ENCODE measurements at regions not wholly inside any gene's neighbourhood (a gene's known extent, or its start where the extent isn't known, plus 50 kb on each side); places are given as distances from the start of the nearest gene placed in this dataset.

DNA sequence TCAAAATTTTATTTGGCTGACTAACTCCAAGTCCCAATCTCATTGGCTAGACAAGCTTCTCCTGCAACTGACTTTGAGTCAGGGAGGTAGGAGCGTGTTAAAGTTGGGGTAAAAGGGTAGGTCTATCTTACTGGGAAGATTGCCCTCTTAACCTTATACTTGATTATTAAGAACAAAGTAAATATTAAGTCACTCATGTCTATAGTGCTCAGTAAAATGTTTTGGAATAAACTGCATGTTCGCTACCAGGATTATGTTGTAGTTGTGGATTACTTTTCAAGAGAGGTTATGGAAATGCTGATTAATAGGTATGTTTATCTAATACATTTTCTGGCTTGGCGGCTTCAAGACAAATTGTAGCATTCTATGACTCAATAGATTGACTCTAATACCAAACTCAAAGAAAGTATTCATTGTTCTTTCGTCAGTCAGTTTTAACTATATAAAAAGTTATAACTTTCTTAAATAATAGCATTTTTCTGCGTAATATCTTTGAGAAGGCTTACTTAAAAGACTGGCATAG lies 539.1 kb downstream of the PSAT1 start:
- no peak for DNase-seq (ENCODE audit: insufficient read length, low spot score)
- FAIRE-seq: no peak

DNA sequence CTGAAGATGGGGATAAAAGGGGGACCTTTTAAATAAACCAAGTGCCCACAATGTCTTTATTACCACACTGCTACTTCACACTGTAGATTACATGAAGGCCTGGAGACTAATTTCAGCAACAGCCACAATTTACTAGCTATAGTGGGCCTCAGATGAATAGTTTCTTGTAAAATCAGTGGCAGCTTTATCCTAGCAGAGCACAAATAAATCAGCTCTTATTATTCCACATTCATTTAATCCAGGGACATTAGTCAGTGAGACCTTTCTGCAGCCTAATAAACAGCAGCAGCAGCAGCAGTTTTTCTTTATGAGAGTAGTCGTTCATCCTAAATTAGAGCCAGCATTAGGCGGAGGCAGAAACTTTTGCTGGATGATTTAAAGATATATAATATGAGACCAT lies 542.3 kb downstream of the PSAT1 start:
- FAIRE-seq: no peak
- no peak for DNase-seq (ENCODE audit: insufficient read length, low spot score)

DNA sequence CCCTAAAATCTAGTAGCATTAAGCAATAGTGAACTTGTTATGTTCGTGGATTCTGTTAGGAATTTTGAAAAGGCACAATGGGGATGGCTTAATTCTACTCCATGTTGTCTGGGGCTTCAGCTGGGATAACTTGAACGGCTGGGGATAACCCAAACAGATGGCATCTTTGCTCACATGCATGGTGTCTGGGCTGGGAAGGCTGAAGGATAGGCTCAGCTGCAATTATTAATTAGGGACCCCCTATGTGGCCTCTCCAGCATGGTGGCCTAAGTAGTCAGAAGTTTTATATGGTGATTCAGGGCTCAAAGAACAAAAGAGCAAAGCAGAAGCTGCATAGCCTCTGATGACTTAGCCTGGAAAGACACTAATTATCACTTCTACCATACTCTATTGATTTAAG lies 551.1 kb downstream of the PSAT1 start:
- FAIRE-seq (no peak), DNase-seq (ENCODE audit: insufficient read length, low spot score) (no peak)

DNA sequence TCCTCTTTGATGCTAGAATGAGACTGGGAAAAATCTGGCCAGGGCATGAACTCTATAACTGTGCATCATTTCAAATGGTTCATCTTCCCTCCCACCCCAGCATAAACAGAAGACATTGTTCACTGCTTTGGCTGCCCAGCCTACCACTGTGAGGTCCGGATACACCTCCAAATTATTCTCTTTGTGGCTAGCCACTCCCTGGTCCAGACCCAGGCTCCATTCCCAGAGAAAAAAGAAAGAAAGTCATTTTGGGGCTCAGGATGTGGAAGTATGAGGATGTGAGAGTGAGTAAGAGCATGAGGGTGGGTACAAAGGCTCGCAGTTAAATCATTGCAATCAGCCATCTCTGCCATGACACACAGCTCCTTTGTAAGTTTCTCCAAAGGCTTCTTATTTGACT lies 559.2 kb downstream of the PSAT1 start:
- FAIRE-seq (no peak), DNase-seq (ENCODE audit: insufficient read length, low spot score) (no peak)

DNA sequence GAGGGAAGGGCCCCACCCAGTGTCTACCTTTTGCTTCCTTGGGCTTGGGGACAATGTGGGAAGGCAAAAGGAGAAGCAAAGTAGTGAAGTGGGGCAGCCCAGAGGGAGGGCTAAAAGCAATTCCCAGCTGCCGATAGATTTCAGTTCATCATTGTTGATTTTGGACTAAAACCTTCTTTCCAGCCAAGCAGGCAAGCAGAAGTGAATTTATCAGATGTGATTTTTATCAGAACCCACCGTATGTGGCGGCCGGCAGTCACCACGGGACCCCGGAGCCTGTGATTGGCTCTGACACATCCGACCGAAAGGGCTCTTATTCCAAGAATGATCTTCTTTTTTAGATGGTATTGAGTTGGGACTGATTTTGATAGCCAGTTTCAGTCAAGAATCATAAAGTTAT lies 559.9 kb downstream of the PSAT1 start:
- FAIRE-seq (no peak), DNase-seq (ENCODE audit: insufficient read length, low spot score) (no peak)

DNA sequence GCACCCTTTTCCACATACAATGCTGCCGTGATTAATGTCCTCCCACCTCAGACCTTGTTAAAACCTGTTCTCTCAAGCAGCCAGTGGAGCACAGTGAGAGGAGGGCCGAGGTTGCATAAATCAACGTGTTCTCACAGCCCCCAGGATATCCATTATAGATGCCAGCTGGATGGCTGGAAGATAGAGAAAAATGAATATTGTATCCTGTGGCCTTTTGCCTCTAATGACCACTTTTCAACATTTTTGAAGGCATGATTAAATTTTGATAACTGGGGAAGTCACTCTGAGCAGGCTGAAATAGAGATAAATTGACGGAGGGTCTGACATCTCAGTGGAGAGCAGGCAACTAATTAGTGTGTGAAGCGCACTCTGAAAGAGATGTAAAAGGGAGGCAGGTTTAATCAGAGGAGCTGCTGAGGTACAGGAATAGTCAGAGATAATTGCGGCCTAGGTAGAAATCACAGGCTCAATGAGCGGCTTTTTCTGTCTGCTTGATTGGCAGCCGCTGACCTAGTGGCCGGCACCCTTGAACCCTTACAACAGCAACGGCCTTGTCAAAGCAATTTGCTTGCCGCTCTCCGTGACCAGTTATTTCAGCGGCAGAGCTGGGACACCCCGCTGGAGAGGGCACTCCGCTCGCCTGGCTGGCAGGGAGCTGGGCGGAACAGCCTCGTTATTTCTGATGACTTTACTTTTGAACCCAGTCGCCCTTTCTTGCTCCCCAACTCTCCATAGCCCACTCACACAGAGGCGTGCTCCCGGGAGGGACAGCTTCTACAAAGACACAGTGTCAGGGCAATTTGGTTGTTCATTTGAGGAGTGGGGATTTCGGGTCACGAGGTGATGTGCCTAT lies 560.7 kb downstream of the PSAT1 start:
- DNase-seq (ENCODE audit: insufficient read length, low spot score) (no peak), FAIRE-seq (no peak)

DNA sequence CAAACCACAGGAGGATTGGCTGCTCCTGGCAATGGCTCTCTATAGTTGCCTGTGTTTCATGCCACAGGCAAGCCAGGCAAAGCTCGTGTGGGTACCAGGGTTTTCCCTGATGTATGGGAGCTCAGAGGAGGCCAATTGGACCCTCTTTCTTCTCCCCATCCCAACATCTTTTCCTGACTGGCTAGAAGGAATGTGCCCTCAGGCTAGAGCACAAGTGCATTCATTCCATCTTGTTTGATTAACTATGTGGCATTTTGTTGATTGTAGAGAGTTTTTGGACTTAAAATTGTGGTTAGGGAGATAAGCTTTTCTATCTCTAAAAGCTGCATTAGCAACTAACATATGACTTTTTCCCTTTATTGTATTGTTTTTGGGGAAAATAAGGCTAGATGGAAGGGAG lies 561.3 kb downstream of the PSAT1 start:
- DNase-seq (ENCODE audit: insufficient read length, low spot score) (no peak), FAIRE-seq (no peak)

DNA sequence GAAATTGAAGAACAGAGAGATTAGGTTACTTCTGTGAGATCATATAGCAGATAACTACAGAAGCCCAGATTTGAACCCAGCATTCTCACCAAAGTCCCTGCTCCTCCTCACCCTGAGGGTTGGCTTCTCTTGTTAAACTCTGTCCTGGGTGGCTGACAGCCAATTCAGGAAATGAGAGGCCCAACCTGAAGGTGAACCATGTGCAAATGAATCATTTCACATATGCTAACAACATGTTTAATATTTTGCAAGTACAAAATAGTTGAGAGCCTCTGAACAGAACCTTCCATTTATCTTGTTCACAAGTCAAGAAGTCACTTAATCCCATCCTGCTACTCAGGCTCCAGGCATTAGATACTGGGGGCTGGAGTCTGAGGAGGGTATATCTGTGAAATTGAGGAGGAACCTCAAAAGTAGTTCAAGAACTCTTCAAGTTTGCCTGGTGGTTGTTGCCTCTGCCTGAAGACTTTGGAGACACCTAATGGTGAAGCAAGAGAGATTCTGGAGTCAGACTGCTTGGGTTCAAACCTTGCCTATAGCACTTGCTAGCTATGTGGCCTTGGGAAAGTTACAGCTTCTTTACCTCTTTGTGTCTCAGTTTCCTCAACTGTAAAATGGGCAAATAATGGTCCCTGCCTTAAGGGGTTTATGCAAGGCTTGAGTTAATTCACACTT lies 564.0 kb downstream of the PSAT1 start:
- FAIRE-seq (no peak), DNase-seq (ENCODE audit: insufficient read length, low spot score) (no peak)

DNA sequence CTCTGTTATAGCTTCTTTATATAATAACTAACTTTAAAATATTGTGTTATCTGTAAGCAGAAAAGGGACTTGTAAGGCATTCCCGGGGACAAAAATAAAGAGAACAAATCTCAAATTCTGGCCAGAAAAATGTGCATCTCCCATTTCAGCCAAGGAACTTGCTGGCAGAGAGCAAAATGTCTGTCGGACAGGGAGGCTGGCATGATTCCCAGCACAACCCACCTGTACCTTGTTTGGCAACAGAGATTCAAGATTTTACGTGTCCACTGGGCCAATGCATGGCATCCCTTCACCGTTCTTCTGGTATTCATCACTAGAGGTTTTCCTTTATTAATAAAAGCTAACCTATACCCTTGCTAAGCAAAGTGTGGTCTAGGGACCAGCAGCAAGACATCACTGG lies 566.6 kb downstream of the PSAT1 start:
- DNase-seq (ENCODE audit: insufficient read length, low spot score) (no peak), FAIRE-seq (no peak)

DNA sequence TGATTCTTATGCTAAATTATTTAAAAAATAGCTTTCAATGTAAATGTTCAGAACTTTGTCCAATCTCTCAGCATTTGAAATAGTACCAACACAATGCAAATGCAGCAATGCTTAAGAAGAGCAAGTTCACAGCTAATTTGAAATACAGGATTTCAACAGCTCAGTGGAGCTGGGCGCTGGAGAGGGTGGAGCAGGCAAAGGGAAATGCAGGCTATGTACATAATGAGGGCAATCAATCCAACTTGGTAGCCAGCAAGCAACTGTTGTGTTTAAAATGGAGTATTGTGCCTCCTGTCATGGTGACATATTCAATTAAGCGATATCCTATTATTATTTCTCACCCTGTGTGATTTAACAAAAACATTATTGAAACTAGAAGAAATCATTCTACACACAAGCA lies 568.8 kb downstream of the PSAT1 start:
- FAIRE-seq: no peak
- DNase-seq (ENCODE audit: insufficient read length, low spot score): no peak

DNA sequence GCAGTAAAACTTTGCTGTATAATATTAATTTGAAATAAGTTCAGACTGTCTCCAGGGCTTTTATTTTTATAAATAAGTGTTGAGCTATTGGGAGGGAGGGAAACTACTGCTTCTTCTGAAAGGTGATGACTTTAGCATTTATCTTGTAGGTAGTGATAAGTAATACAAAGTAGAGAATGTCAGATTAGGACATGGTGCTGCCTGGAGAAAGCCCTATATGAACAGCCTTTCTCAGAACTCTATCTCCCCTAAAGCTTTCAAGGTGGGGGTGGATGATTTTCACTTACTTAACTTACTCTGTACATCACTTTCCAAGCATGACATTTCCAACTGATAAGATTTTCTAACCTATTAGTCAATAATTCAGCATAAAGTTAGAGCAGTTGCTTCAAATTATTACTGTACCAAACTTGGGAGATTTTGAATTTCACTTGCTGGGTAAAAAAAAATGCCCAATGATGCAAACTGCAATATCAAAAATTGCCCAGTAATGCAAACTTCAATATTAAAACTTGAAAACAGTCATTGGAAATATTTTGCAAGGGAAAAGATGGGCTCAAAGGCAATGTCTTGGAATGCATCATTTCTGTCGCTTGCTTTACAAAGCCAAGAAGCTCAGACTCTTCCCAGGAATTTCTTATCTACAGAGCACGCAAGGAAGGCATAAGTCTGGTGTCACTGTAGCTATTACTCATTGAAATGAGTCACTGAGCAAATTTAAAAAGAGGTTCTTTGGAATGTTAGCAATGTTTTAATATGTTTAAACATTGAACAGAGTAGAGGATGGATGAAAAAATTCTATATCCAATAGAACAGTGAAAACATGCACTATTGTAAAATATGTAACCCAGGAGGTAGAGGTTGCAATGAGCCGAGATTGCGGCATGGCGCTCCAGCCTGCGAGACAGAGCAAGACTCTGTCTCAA lies 569.5 kb downstream of the PSAT1 start:
- FAIRE-seq (no peak), DNase-seq (ENCODE audit: insufficient read length, low spot score) (no peak)

DNA sequence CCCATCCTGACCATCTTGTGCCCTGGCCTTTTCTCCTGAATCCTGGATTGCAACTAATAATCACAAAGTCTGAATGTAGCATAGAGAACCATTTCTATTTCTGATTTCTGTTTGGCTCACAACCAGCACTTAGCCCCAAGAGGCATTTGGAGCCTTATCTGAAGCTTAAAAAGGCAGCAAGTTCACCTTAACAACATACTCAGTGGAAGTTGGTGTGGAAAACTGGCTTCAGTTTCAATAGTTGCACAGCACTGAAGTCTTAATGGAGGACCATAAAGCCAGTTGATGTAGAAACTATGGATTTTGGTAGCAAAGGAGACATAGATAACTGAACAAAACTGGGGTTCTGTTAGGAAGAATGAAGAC lies 574.1 kb downstream of the PSAT1 start:
- FAIRE-seq: no peak
- DNase-seq (ENCODE audit: insufficient read length, low spot score): no peak

DNA sequence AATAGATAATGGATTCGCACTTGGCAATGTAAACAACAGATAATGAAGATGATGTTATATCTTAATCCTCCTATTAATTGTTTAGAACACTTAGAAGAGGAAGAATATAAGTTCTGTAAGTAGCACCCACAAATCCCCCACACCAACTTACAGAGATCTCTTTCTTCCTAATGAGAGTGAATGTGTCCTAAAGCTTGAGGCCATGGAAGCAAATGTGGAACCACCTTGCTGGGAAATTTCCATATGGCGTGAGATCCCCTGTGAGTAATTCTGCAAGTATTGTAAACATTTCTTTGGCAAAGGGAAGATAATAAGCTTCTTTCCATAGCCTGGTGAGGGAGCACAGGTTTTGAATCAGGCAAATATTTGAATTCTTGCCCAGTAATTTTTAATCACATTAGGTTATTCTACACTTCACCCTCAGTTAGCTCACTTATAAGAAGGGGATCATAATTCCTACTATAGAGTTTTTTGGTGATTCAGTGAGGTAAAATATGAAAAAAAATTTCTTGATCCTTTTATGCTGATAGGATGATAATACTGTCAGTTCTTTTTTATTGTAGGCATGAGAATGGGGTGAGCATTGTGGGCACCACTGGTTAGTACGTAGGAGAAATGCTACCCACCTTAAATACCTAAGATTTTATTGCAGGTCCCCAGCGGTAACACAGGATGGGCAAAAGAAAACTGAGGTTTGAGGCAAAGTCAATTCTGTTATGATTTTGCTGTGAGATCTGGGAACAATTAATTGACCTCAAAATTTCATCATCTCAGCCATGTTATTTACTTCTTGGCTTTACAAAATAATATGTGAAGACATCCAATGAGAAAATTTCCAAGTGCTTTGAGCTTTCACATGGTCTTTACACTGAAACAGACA lies 574.8 kb downstream of the PSAT1 start:
- no peak for DNase-seq (ENCODE audit: insufficient read length, low spot score)
- FAIRE-seq: no peak

DNA sequence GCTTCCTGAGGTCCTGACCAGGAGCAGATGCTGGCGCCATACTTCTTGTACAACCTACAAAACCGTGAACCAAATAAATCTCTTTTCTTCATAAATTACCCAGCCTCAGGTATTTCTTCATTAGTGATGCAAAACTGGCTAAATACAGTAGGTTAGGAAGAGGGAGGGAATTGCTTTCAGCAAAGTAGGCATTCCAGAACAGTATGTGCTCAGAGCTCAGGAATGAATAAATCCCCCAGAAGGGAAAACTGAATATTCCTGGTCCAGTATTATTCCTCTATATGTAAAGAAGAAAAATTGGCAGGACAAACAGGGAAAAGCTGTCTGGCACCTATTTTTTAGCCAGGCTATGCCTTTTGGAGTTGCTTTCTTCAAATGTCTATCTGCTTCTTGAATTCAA lies 577.1 kb downstream of the PSAT1 start:
- FAIRE-seq: no peak
- no peak for DNase-seq (ENCODE audit: insufficient read length, low spot score)

DNA sequence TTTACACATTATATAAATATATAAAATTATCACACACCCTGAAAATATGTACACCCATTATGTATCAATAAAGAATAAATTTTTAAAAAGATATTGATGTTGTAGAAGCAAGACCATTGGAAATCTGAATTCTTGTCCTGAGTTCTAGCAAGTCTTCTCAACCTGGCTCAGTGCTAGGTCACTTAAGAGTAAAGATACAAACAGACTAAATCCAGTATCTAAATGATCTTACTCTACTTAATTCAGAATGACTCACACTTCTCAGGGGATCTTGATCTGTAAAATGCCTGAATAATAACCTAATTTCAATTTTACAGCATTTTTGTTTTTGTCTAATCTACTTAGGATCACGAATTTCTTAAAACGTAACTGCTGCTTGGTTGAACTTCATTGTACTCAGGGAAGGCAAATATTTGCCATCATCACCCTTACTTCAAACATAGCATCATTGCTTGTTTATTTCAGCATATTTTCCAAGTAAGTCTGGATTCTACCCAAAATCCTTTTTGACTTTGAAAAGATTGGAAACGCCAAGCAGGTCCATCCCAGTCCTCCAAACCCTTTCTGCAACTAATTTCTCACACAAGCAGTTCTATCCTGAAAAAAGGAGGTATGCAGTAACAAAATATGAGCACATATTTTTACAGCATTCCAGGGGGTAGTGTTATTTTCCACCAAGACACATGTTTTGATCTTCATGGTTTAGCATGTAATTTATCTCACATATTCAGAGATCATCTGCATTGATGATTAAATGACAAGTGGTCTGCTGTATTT lies 582.6 kb downstream of the PSAT1 start:
- DNase-seq (ENCODE audit: insufficient read length, low spot score): no peak
- no peak for FAIRE-seq

DNA sequence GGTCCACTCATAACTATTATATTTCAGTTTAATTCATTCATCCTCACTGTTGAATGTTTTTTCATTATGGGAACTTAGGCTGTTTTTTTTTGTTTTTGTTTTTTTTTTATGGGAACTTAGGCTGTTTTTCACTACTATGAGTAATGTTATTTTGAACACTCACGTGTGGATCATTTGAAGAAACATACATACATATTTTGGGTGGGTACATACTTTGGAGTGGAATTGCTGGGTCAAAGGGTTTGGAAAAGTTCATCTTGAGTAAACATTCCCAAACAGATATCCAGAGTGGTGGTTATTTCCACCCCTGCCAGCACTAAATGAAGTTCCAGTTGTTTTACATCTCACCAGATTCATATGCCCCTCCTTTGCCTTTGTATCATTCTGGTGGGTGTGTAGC lies 584.4 kb downstream of the PSAT1 start:
- DNase-seq (ENCODE audit: insufficient read length, low spot score) (no peak), FAIRE-seq (no peak)

DNA sequence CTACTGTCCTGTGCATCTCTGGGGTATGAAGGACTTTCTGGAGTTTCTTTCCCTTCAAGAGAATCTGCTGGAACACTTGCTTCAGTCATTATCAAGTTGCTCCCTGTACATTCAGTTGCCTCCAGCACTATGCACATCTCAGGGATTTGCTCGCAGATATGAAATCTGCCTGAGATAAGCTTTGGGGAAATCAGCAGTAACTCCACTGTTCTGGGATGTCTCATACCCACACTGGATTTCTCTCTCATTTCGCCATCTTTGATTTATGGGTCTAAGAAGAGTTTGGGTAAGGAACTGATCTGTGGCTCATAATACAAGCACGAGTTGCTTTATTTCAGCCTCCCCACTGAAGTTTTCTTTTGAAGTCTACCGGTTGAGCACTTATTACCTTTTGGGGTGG lies 585.6 kb downstream of the PSAT1 start:
- DNase-seq (ENCODE audit: insufficient read length, low spot score) (no peak), FAIRE-seq (no peak)

DNA sequence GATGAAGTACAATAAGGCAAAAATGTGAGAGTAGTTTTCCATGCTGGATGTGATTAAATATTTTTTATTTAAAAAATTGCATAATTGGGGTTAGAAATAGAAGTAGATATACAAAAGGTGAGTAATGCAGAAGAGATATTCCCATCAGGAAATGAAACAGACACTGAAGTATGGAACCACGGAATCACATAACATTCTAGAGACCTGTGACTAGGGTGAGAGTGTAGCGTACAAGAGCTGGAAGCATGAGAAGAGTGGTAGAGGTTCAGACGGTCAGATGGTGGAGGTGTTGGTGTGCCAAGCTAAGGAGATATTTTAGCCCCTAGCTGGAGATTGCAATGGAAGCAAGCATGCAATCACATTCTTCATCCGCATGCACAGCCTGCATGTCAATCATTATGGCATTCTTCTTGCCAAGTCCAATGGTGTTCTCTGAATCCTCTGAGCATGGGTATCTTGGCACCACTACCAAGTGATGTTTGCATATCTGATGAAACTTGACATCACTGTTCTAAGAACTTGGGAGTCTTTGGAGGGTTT lies 587.8 kb downstream of the PSAT1 start:
- DNase-seq (ENCODE audit: insufficient read length, low spot score) (no peak), FAIRE-seq (no peak)

DNA sequence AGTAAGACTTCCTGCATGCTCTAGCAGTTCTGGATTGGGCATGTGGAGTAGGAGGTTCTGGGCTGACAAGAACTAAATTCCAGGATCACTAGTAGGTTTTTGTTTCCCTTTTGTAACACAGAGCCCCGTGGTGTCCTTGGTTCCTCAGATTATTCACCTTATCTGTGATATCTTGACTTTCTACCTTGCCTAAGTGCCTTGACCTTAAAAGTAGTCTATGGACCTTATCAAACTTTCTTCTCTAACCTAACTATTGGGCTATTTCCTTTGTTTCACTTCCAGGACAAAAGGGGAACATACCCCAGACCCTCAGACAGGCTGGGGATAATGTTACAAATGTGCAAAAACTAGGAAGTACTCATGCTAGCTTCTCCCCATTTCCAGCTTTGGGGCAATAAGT lies 595.3 kb downstream of the PSAT1 start:
- DNase-seq (ENCODE audit: insufficient read length, low spot score) (no peak), FAIRE-seq (no peak)
